Small intestine (tissue), 7 donors: ENCODE measurements at regions not wholly inside any gene's neighbourhood (a gene's known extent, or its start where the extent isn't known, plus 50 kb on each side); places are given as distances from the start of the nearest gene placed in this dataset.
"Not testable (repeated sequence)": the region's sequence is repeated elsewhere in the genome, so short reads cannot be mapped to it uniquely, and the experiment has no call there.

Experiments
- DNase-seq, 2 donors: peaks; one replicate each; pipeline versions ENCODE4 v3.0.0 to v3.0.0-alpha.2; 2013
- FAIRE-seq: peaks from 2 replicates; lab custom pipeline; 2012; peaks lifted over from hg19 to GRCh38; lab: Jason Lieb, UNC
- H3K27ac ChIP-seq, 3 donors: one replicate each; pipeline ENCODE4 v1.5.1; 2013; ENCODE audit warnings: low read length in 2 of 3, mild to moderate bottlenecking in 2 of 3, control low read depth in 1 of 3, inconsistent platforms in 1 of 3, low read depth in 1 of 3, moderate library complexity in 1 of 3
- H3K27me3 ChIP-seq, 3 donors: one replicate each; pipeline ENCODE4 v1.6.1; 2013; ENCODE audit warnings: low read length in 3 of 3, inconsistent platforms in 1 of 3; ENCODE audit not compliant: control insufficient read depth in 3 of 3, insufficient read depth in 3 of 3
- H3K36me3 ChIP-seq, 3 donors: one replicate each; pipeline ENCODE4 v1.6.1; 2013; ENCODE audit warnings: low read length in 3 of 3, inconsistent platforms in 1 of 3, low read depth in 1 of 3, mild to moderate bottlenecking in 1 of 3, moderate library complexity in 1 of 3; ENCODE audit not compliant: control insufficient read depth in 3 of 3, insufficient read depth in 2 of 3
- H3K4me1 ChIP-seq, 3 donors: one replicate each; pipeline ENCODE4 v1.6.1; 2013; ENCODE audit warnings: low read length in 2 of 3, inconsistent platforms in 1 of 3, low read depth in 1 of 3, mild to moderate bottlenecking in 1 of 3, moderate library complexity in 1 of 3; ENCODE audit not compliant: control insufficient read depth in 3 of 3, insufficient read depth in 2 of 3
- H3K4me3 ChIP-seq, 3 donors: one replicate each; pipeline ENCODE4 v1.5.1; 2013; ENCODE audit warnings: low read length in 3 of 3, control low read depth in 1 of 3, inconsistent platforms in 1 of 3, low read depth in 1 of 3, mild to moderate bottlenecking in 1 of 3, moderate library complexity in 1 of 3
- H3K9me3 ChIP-seq, 2 donors: one replicate each; pipeline ENCODE4 v1.6.1; 2013; ENCODE audit warnings: low read depth in 1 of 2, low read length in 1 of 2; ENCODE audit not compliant: control insufficient read depth in 2 of 2, insufficient read depth in 1 of 2
- WGBS, 3 donors: extraction: QIAGEN DNeasy Blood & Tissue Kit; methylation state at CpG; one replicate each; pipeline ENCODE4 v1.1.7; 2013; 5-methylcytosine and 5-hydroxymethylcytosine counted together
- donor health status: healthy with polysubstance abuse.
- donor health status: control.
- donor health status: control.
- donor health status: Bipolar disorder and iron deficiency.
- donor health status: healthy.

DNA sequence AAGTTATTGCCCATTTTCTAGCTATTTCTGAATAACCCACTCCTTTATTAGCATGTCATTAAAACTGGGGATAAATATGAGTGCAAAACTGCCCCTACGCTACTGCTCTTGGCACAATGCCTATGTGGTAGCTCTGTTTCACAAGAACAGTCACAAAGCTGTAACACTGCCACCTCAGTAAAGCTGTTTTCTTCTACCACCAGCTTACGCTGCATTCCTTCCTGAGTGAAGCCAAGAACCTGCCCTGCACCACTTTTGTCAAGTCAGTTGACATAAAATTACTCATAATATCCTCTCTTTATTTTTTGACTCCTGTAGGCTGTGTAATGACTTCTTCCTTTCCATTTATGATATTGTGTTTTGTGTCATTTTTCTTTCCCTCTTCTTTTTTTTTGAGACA, 313.2 kb upstream of the PLGLB1 start:
- H3K27me3 ChIP-seq, H3K36me3 ChIP-seq, FAIRE-seq, H3K27ac ChIP-seq, H3K4me3 ChIP-seq, H3K4me1 ChIP-seq, H3K9me3 ChIP-seq, DNase-seq: not testable (repeated sequence)
- WGBS, 3 donors: 77 to 85% (median 85%) methylated on average over 2 of the region's 2 CpGs

DNA sequence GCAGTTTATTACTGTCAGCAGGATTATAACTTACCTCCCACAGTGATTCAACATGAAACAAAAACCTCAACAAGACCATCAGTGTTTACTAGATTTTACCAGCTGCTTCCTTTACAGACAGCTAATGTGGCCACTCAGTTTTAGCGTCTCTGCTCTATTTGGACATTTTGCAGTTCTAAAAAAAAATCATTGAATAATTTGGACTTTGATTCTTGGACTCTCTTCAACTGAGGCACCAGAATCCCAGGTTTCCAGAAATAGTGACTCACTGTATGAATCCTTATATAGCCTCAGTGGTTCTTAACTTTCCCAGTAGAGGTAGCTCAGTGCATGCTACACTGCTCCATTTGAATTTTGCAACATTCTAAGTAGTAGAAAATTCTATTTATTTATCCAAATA, 317.4 kb upstream of the PLGLB1 start:
- DNase-seq, H3K27ac ChIP-seq, H3K9me3 ChIP-seq, H3K4me1 ChIP-seq, H3K27me3 ChIP-seq, FAIRE-seq, H3K36me3 ChIP-seq, H3K4me3 ChIP-seq: not testable (repeated sequence)
- WGBS, 3 donors: 4 to 12% (median 10%) methylated on average over 1 of the region's 1 CpG

DNA sequence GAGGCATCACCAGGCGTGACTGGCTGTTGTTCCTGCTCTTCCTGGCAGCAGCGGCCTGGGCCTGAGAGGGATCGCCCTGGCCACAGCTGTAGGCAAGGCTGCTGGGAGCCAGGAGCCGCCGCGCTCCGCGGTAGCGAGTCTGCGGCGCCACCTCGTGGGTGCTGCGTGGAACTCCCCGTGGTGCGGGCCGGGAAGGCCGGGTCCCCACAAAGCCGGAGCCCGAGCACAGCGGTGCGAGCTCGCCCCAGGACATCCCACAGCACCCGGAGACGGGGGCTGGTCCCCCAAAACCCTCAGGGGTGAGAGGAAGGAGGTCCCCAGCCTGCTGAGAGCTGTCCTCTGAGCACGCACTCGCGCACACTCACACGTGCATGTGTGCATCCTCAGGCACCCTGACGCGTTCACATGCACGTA, 320.0 kb upstream of the PLGLB1 start:
- peak; percentile 38 to 51 for DNase-seq
- not testable (repeated sequence) for H3K27ac ChIP-seq, H3K36me3 ChIP-seq, H3K9me3 ChIP-seq, FAIRE-seq, H3K4me1 ChIP-seq, H3K4me3 ChIP-seq, H3K27me3 ChIP-seq
- 24 to 49% (median 28%) methylated on average over 12 to 31 of the region's 31 CpGs for WGBS, 3 donors

DNA sequence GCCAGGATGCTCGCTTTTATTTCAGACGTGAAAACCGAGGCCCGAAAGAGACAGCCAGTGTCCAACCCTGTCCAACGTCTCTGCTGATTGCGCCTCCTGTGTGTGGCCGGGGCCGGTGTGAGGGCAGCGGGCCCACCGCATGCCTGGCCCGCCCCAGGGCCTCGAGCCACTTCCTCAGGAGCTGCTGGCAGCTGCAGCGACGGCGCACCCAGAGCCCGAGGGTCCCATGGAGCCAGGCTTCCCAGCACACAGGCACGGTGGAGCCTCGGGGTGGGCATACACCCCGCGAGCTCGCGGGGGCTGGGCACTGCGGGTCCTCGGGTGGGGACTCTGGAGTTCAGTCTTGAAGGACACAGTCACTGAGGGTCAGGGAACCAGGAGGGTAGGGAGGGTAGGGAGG, 320.5 kb upstream of the PLGLB1 start:
- H3K36me3 ChIP-seq, H3K27me3 ChIP-seq, DNase-seq, H3K4me1 ChIP-seq, FAIRE-seq, H3K4me3 ChIP-seq, H3K27ac ChIP-seq, H3K9me3 ChIP-seq: not testable (repeated sequence)
- 91 to 93% (median 92%) methylated on average over 12 to 24 of the region's 24 CpGs for WGBS, 3 donors

DNA sequence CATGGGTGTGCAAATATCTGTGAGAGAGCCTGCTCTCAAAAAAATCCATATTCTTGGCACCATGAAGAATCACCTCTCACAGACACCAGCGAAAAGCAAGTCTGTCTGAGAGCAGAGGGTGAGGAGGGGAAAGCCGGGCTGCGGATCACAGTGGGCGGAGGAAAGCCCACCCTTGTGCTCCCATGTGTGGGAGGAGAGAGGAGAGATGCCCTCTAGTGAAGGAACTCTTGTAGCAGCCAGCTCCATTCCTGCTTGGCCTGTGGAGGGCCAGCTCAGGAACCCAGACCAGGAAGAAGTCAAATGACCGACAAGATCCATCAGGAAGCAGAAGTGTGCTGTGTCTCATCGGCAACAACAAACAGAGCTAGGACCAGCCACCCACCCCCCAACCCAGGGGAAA, 321.7 kb upstream of the PLGLB1 start:
- not testable (repeated sequence) for H3K27me3 ChIP-seq, FAIRE-seq, DNase-seq, H3K9me3 ChIP-seq, H3K4me3 ChIP-seq, H3K27ac ChIP-seq, H3K4me1 ChIP-seq, H3K36me3 ChIP-seq
- WGBS, 3 donors: 42 to 57% (median 53%) methylated on average over 5 to 6 of the region's 6 CpGs

DNA sequence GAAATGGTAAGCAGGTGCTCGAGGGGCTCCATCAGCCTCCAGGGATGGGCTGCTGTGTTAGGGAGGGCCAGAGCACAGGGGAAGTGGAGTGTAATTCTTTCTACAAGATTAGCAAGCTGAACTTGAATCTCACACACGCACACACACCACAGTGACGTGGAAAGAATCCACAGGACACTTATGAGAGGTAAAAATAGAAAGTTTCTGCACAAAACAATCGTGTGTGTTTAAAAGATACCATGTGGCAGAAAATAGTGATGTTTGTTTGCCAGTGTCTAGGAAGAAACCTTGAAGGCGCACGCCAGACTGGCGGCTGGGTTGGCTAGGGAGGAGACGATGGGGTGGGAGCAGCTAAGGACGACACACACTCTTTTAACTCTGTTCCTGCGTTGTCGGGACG, 323.6 kb upstream of the PLGLB1 start:
- H3K4me1 ChIP-seq, H3K4me3 ChIP-seq, H3K27me3 ChIP-seq, DNase-seq, H3K36me3 ChIP-seq, H3K9me3 ChIP-seq, H3K27ac ChIP-seq, FAIRE-seq: not testable (repeated sequence)
- WGBS, 3 donors: 61 to 75% (median 65%) methylated on average over 11 to 12 of the region's 12 CpGs

DNA sequence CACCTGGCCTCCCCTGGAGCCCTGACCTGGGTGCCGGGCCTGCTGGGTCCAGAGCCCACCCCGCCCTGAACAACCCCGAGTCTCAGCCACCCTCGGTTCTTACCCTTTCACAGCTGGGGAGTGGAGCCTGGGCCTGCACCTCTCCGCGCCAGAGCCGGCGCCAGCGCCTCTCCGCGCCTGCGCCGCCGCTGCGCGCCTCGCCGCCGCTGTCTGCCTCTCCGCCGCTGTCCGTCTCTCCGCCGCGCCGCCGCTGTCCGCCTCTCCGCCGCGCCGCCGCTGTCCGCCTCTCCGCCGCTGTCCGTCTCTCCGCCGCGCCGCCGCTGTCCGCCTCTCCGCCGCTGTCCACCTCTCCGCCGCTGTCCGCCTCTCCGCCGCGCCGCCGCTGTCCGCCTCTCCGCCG, 326.9 kb upstream of the PLGLB1 start:
- H3K27me3 ChIP-seq, H3K4me1 ChIP-seq, DNase-seq, H3K36me3 ChIP-seq, H3K9me3 ChIP-seq, H3K27ac ChIP-seq, FAIRE-seq: not testable (repeated sequence)
- WGBS, 3 donors: 58 to 95% (median 82%) methylated on average over 27 to 54 of the region's 56 CpGs
- peak overlapping the region in 1 of 3 donors; percentile 11 for H3K4me3 ChIP-seq

DNA sequence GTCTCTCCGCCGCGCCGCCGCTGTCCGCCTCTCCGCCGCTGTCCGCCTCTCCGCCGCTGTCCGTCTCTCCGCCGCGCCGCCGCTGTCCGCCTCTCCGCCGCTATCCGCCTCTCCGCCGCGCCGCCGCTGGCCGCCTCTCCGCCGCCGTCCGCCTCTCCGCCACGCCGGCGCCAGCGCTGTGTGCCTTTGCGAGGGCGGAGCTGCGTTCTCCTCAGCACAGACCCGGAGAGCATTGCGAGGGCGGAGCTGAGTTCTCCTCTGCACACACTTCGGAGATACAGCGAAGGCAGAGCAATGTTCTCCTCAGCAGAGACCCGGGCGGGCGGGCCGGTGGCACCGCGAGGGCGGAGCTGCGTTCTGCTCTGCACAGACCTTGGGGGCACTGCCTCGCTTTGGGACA, 327.4 kb upstream of the PLGLB1 start:
- not testable (repeated sequence) for H3K36me3 ChIP-seq, H3K4me3 ChIP-seq, H3K4me1 ChIP-seq, FAIRE-seq, DNase-seq, H3K9me3 ChIP-seq, H3K27ac ChIP-seq, H3K27me3 ChIP-seq
- WGBS, 3 donors: 66 to 91% (median 91%) methylated on average over 24 to 52 of the region's 53 CpGs

DNA sequence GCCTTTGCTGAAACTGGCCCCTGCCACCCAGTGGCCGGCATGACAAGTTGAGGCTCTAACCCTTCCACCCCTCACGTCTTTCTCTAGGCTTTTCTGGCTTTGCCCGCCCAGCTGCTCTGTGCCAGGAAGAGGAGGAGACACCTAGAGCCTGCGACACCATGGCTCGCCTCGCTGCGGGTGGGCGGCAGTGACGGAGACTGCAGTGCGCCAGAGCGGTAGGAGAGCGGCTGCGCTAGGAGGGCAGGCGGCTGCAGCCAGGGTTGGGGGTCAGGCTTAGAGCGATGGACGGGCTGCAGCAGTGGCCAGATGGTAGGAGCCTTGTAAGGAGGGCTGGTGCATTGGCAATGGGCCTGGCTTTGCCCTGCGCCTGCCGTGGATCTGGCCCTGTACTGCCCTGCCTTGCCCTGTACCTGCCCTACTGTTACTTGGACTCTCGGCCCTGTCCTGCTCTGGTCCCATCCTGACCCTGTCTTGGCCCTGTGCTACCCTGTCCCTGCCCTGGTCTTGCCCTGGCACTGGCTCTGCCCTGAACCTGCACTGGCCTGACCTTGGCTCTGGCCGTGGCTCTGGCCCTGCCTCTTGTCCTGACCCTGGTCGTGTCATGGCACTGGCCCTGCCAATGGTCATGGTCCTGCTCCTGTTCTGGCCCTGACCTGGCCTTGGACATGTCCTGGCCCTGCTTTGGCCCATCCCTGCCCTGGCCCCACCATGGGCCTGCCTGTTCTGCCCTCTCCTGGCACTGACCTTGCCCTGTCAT, 330.7 kb upstream of the PLGLB1 start:
- not testable (repeated sequence) for H3K27me3 ChIP-seq, H3K4me3 ChIP-seq, H3K27ac ChIP-seq, H3K9me3 ChIP-seq, FAIRE-seq, DNase-seq, H3K4me1 ChIP-seq, H3K36me3 ChIP-seq
- 67 to 91% (median 90%) methylated on average over 10 to 20 of the region's 21 CpGs for WGBS, 3 donors
